ENCODE measurements at regions not wholly inside any gene's neighbourhood (a gene's known extent, or its start where the extent isn't known, plus 50 kb on each side); places are given as distances from the start of the nearest gene placed in this dataset.

- DNase-seq (ENCODE audit: low spot score) (no peak), ATAC-seq (no peak)
- TF ChIP-seq ZMAT4 (CRISPR knock-in tag; IDR thresholded peaks at IDR 0.05) (peak; percentile 95), ZNF425 (CRISPR knock-in tag; conservative IDR thresholded peaks at IDR 0.05) (peak; percentile 50; the same call in 1 of the 2 replicates), SMAD4 (CRISPR knock-in tag; IDR thresholded peaks at IDR 0.05) (no peak), E2F1 (CRISPR knock-in tag; IDR thresholded peaks at IDR 0.05) (no peak), ZNF219 (CRISPR knock-in tag; IDR thresholded peaks at IDR 0.05; ENCODE audit: borderline replicate concordance) (no peak), ZSCAN18 (CRISPR knock-in tag; IDR thresholded peaks at IDR 0.05) (no peak), NFATC4 (CRISPR knock-in tag; IDR thresholded peaks at IDR 0.05) (no peak), GRHL2 (CRISPR knock-in tag; IDR thresholded peaks at IDR 0.05; ENCODE audit: insufficient replicate concordance, severe bottlenecking) (no peak), TEAD1 (CRISPR knock-in tag; IDR thresholded peaks at IDR 0.05) (no peak), ZNF671 (CRISPR knock-in tag; IDR thresholded peaks at IDR 0.05) (peak; percentile 63; the same call in 1 of the 2 replicates), FOXP4 (CRISPR knock-in tag; IDR thresholded peaks at IDR 0.05) (no peak)
- no peaks in the 10 kb centered on the region for H3K27me3 Mint-ChIP-seq (ENCODE audit: low read depth)
- no peak overlapping the region for H3K4me3 Mint-ChIP-seq
- H3K9me3 Mint-ChIP-seq: no peaks in the 10 kb centered on the region
- peaks cover 23% of the 10 kb centered on the region for H3K36me3 Mint-ChIP-seq
- CTCF ChIA-PET: no interaction called here
- POLR2A ChIA-PET: no interaction called here
- H3K4me1 Mint-ChIP-seq: peaks cover 15% of the 10 kb centered on the region
- H3K27ac Mint-ChIP-seq: peak overlapping the region; percentile 23; the same call in 1 of the 2 replicates
These were observed 778.5 kb upstream of the CDH10 start for GRCh38 chr5:25423271-25423670.

GRCh38 chr5:25419684-25420083, 774.9 kb upstream of the CDH10 start:
- H3K27ac Mint-ChIP-seq: no peak overlapping the region
- H3K27me3 Mint-ChIP-seq (ENCODE audit: low read depth): no peaks in the 10 kb centered on the region
- peaks cover 9% of the 10 kb centered on the region for H3K36me3 Mint-ChIP-seq
- H3K4me1 Mint-ChIP-seq: peaks cover 3% of the 10 kb centered on the region
- POLR2A ChIA-PET: no interaction called here
- H3K4me3 Mint-ChIP-seq: no peak overlapping the region
- no peaks in the 10 kb centered on the region for H3K9me3 Mint-ChIP-seq
- ATAC-seq (no peak), DNase-seq (ENCODE audit: low spot score) (no peak)
- CTCF ChIA-PET: no interaction called here
- 0 out of 2 replicates have a peak, but pooled peaks have one; percentile 59 for TF ChIP-seq ZNF532 (CRISPR knock-in tag; IDR thresholded peaks at IDR 0.05; ENCODE audit: borderline replicate concordance)
- peak; percentile 84 for TF ChIP-seq ZMAT4 (CRISPR knock-in tag; IDR thresholded peaks at IDR 0.05)
- no peak for TF ChIP-seq ARID4B (CRISPR knock-in tag; IDR thresholded peaks at IDR 0.05; ENCODE audit: borderline replicate concordance)
- TF ChIP-seq ZNF425 (CRISPR knock-in tag; conservative IDR thresholded peaks at IDR 0.05): peak; percentile 29; the same call in 1 of the 2 replicates

Data from WTC11 (cell line).